GM12878 (cell line): ENCODE measurements at regions not wholly inside any gene's neighbourhood (a gene's known extent, or its start where the extent isn't known, plus 50 kb on each side); places are given as distances from the start of the nearest gene placed in this dataset.

Experiments
- ATAC-seq: fragments of 200-7000 bp; cut with Tn5 transposase; 3 replicates; pipeline ENCODE4 v1.9.1; 2020; ENCODE audit warnings: mild to moderate bottlenecking, moderate library complexity
- BruUV-seq: library from RNA; stranded (reverse); fragments of 400-500 nt; replicated peaks from 2 replicates; lab custom pipeline; 2021; lab: Mats Ljungman, UMichigan
- CTCF ChIA-PET: fragments of 300-600 bp; sonication (Branson Sonifier 250); formaldehyde crosslinking; extraction: SDS; loops from one replicate; lab custom pipeline; 2021; ENCODE audit warnings: inconsistent platforms; lab: Yijun Ruan, JAX
- POLR2A ChIA-PET: fragments of 350-600 bp; formaldehyde crosslinking; extraction: SDS; loops from one replicate; lab custom pipeline; 2021; ENCODE audit warnings: inconsistent platforms; lab: Charles Lee
- RAD21 ChIA-PET: fragments of 300-600 bp; sonication (Branson Sonifier 250); formaldehyde crosslinking; loops from one replicate; lab custom pipeline; 2023; ENCODE audit warnings: antibody characterized with exemption; ENCODE audit not compliant: unreplicated experiment; lab: Charles Lee
- SMC1A ChIA-PET: fragments of 300-600 bp; sonication (Branson Sonifier 250); formaldehyde crosslinking; loops from one replicate; lab custom pipeline; 2023; ENCODE audit not compliant: unreplicated experiment, uncharacterized antibody; lab: Charles Lee
- DNase-seq: peaks from one replicate; pipeline ENCODE4 v3.0.0-alpha.2; 2011; ENCODE audit warnings: low read depth, low spot score
- FAIRE-seq: peaks from 3 replicates; lab custom pipeline; 2011; peaks lifted over from hg19 to GRCh38; lab: Jason Lieb, UNC
- H2AFZ ChIP-seq: 2 replicates; pipeline ENCODE4 v1.6.0; 2011; ENCODE audit warnings: low read depth, low read length, control low read depth; ENCODE audit not compliant: control insufficient read depth
- H3K27ac ChIP-seq: 2 replicates; pipeline ENCODE4 v1.5.1; 2011; ENCODE audit warnings: control low read depth; ENCODE audit not compliant: control insufficient read depth, insufficient read depth
- H3K27me3 ChIP-seq, 2 experiments: replicated peaks in 1 of 2; 2 replicates each; pipeline versions ENCODE4 v1.6.0 to v1.6.1; 2011; ENCODE audit warnings: low read length in 1 of 2; ENCODE audit not compliant: control insufficient read depth in 2 of 2, insufficient read depth in 2 of 2
- H3K36me3 ChIP-seq, 2 experiments: 2 replicates each; pipeline ENCODE4 v1.5.1; 2011; ENCODE audit warnings: low read length in 1 of 2; ENCODE audit not compliant: control insufficient read depth in 2 of 2, insufficient read depth in 2 of 2
- H3K4me1 ChIP-seq: 2 replicates; pipeline ENCODE4 v1.6.1; 2011; ENCODE audit warnings: mild to moderate bottlenecking, low read length, moderate library complexity, mixed read lengths; ENCODE audit not compliant: control insufficient read depth, insufficient read depth
- H3K4me2 ChIP-seq: 2 replicates; pipeline ENCODE4 v1.6.0; 2011; ENCODE audit warnings: control low read depth; ENCODE audit not compliant: control insufficient read depth, insufficient read depth
- H3K4me3 ChIP-seq: fragments of 200-600 bp; sonication (generic); 2 replicates; pipeline ENCODE4 v1.5.1; 2016
- H3K79me2 ChIP-seq: 2 replicates; pipeline ENCODE4 v1.6.0; 2011; ENCODE audit warnings: low read length; ENCODE audit not compliant: control insufficient read depth, insufficient read depth
- H3K9ac ChIP-seq: 2 replicates; pipeline ENCODE4 v1.8.0; 2011; ENCODE audit warnings: low read length, control low read depth, mixed read lengths; ENCODE audit not compliant: control insufficient read depth, insufficient read depth
- H3K9me3 ChIP-seq: replicated peaks from 3 replicates; pipeline ENCODE4 v1.5.1; 2011; ENCODE audit warnings: mild to moderate bottlenecking, low read length; ENCODE audit not compliant: control insufficient read depth, insufficient read depth
- H4K20me1 ChIP-seq: 2 replicates; pipeline ENCODE4 v1.6.0; 2011; ENCODE audit not compliant: control insufficient read depth, insufficient read depth
- ESRRA ChIP-seq: IDR thresholded peaks from 2 replicates; pipeline ENCODE4 v1.6.1; 2012; ENCODE audit warnings: mild to moderate bottlenecking, low read length, improper control_type of control experiment
- FOXM1 ChIP-seq: IDR thresholded peaks from 2 replicates; pipeline ENCODE4 v1.6.1; 2012; ENCODE audit warnings: low read depth, mild to moderate bottlenecking, inconsistent platforms, low read length, moderate library complexity
- MYC ChIP-seq: IDR thresholded peaks from 2 replicates; pipeline ENCODE4 v1.6.1; 2011; ENCODE audit warnings: mild to moderate bottlenecking, low read length, moderate library complexity, inconsistent platforms; ENCODE audit not compliant: insufficient read depth, insufficient replicate concordance, insufficient read length, severe bottlenecking
- SMAD5 ChIP-seq: IDR thresholded peaks from 2 replicates; pipeline ENCODE4 v1.6.1; 2016; ENCODE audit warnings: antibody characterized with exemption, low read depth
- USF2 ChIP-seq: IDR thresholded peaks from 2 replicates; pipeline ENCODE4 v1.6.1; 2011; ENCODE audit warnings: low read depth, low read length, improper control_type of control experiment, borderline replicate concordance
- YY1 ChIP-seq: IDR thresholded peaks from 2 replicates; pipeline ENCODE4 v1.6.1; 2011; ENCODE audit warnings: low read depth, mild to moderate bottlenecking, low read length
- ZNF24 ChIP-seq: fragments of 450-650 bp; IDR thresholded peaks from 2 replicates; pipeline ENCODE4 v1.6.1; 2017; ENCODE audit warnings: antibody characterized with exemption, mild to moderate bottlenecking
- WGBS: methylation state at CpG from one replicate; pipeline ENCODE4 v1.1.6; 2016; ENCODE audit warnings: low lambda C conversion rate; ENCODE audit not compliant: insufficient replicate concordance, insufficient coverage; ENCODE audit errors: missing lambda C conversion rate; 5-methylcytosine and 5-hydroxymethylcytosine counted together
- in situ Hi-C: fragments of 300-500 bp; cut with MboI; formaldehyde crosslinking; loops from 9 replicates; pipeline ENCODE4 v1.14.3; 2018; ENCODE audit warnings: mixed read lengths
- intact Hi-C: fragments of 100-400 bp; cut with micrococcal nuclease; formaldehyde crosslinking; loops from one replicate; pipeline ENCODE4 v1.14.2; 2022; ENCODE audit not compliant: unreplicated experiment
- TF ChIP-seq, protein P1 (sequence below): IDR thresholded peaks from 2 replicates; pipeline ENCODE4 v1.6.1; 2011; ENCODE audit warnings: borderline replicate concordance, low read depth, mild to moderate bottlenecking, moderate library complexity, mixed read lengths, low read length; ENCODE audit not compliant: insufficient read depth; ENCODE audit errors: extremely low read length
- TF ChIP-seq, protein P2 (sequence below): IDR thresholded peaks from 2 replicates; pipeline ENCODE4 v1.6.1; 2012; ENCODE audit warnings: low read length, inconsistent platforms

GRCh38 chr4:14225688-14226207, 598.2 kb upstream of the BOD1L1 start:
- CTCF ChIA-PET: no interaction called here
- no peak overlapping the region for H2AFZ ChIP-seq
- no peak for DNase-seq
- POLR2A ChIA-PET: no interaction called here
- intact Hi-C loops: no loop called here
- in situ Hi-C loops: no loop called here
- no peak overlapping the region for H3K27ac ChIP-seq
- no peaks in the 10 kb centered on the region for H4K20me1 ChIP-seq
- no TSS peak for BruUV-seq
- TF ChIP-seq, protein P1, sequence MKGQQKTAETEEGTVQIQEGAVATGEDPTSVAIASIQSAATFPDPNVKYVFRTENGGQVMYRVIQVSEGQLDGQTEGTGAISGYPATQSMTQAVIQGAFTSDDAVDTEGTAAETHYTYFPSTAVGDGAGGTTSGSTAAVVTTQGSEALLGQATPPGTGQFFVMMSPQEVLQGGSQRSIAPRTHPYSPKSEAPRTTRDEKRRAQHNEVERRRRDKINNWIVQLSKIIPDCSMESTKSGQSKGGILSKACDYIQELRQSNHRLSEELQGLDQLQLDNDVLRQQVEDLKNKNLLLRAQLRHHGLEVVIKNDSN: no peak
- no peak for TF ChIP-seq YY1
- no peak for TF ChIP-seq MYC
- no peak for TF ChIP-seq FOXM1
- TF ChIP-seq USF2: no peak
- no peak for TF ChIP-seq ESRRA
- TF ChIP-seq SMAD5: no peak
- TF ChIP-seq, protein P2, sequence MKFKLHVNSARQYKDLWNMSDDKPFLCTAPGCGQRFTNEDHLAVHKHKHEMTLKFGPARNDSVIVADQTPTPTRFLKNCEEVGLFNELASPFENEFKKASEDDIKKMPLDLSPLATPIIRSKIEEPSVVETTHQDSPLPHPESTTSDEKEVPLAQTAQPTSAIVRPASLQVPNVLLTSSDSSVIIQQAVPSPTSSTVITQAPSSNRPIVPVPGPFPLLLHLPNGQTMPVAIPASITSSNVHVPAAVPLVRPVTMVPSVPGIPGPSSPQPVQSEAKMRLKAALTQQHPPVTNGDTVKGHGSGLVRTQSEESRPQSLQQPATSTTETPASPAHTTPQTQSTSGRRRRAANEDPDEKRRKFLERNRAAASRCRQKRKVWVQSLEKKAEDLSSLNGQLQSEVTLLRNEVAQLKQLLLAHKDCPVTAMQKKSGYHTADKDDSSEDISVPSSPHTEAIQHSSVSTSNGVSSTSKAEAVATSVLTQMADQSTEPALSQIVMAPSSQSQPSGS: no peak
- TF ChIP-seq ZNF24: no peak
- SMC1A ChIA-PET: interaction anchor here (2.4 kb wide), 1 partner anchor 27 kb away, joined by 7 read pairs; no protein-coding TSS in a partner anchor
- H3K79me2 ChIP-seq: no peaks in the 10 kb centered on the region
- H3K9me3 ChIP-seq: no peaks in the 10 kb centered on the region
- ATAC-seq: peak; percentile 76
- no peaks in the 10 kb centered on the region for H3K36me3 ChIP-seq
- H3K4me3 ChIP-seq: no peak overlapping the region
- WGBS: 17% methylated on average over 3 of the region's 3 CpGs
- RAD21 ChIA-PET: no interaction called here
- no peak overlapping the region for H3K4me2 ChIP-seq
- no peak for FAIRE-seq
- H3K27me3 ChIP-seq: no peaks in the 10 kb centered on the region
- no peak overlapping the region for H3K9ac ChIP-seq
- no peaks in the 10 kb centered on the region for H3K4me1 ChIP-seq
